ENCODE measurements at regions not wholly inside any gene's neighbourhood (a gene's known extent, or its start where the extent isn't known, plus 50 kb on each side); places are given as distances from the start of the nearest gene placed in this dataset.
"Not testable (repeated sequence)": the region's sequence is repeated elsewhere in the genome, so short reads cannot be mapped to it uniquely, and the experiment has no call there.

DNA sequence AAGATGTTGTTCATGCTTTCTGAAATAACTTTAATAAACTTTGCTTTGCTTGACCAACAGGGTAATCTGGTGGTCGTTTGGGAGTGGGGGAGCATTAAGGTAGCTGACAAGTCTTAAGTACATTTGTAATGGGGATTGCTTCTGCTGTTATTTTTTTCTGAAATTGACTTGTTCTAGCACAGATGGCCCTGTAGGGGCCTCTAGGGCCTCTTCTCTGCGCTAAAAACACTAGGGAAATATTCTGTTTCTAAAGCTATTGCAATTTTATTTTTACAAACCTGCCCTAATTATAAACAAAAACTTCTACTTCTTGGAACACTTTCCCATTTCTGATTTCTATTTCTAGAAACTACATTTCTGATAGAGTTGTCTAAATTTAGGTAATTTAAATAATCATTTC is 191.3 kb upstream of the KCNJ3 start:
- DNase-seq: no peak

- no peak for DNase-seq
Observed at GRCh38 chr2:154518872-154519271, 179.6 kb upstream of the KCNJ3 start.

DNA sequence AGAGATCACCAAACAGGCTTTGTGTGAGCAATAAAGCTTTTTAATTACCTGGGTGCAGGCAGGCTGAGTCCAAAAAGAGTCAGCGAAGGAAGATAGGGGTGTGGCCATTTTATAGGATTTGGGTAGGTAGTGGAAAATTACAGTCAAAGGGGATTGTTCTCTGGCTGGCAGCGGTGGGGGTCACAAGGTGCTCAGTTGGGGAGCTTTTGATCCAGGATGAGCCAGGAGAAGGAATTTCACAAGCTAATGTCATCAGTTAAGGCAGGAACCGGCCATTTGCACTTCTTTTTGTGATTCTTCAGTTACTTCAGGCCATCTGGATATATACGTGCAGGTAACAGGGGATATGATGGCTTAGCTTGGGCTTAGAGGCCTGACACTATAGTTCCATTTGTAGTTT is 177.5 kb upstream of the KCNJ3 start:
- DNase-seq: not testable (repeated sequence)

DNA sequence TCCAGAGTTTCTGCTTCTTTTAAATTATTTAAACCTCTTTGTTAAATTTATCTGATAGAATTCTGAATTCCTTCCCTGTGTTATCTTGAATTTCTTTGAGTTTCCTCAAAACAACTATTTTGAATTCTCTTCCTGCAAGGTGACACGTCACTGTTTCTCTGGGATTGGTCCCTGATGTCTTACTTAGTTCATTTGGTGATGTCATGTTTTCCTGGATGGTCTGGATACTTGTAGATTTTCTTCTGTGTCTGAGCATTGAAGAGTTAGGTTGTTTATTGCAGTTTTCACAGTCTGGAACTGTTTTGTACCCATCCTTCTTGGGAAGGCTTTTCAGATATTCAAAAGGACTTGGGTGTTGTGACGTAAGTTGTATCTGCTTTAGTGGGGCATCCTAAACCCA is 172.3 kb upstream of the KCNJ3 start:
- DNase-seq: no peak

DNA sequence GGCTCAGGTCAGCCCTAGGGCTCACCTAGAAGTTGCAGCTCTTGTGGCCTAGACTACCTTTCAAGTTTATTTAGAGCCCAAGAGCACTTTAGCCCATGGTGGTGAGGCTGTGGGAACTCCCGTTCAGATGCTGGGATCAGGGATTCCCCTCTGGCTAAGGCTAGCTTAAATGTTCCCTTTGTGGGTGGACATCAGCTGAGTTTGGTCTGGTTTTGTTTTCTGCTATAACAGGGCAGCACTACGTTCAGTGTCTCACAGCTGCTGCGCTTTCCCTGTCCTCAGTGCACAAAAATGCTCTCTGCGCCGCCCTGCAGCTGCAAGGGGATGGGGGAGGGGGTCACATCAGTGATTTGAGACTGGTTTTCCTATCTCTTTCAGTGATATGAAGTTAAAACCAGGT is 170.5 kb upstream of the KCNJ3 start:
- no peak for DNase-seq

DNA sequence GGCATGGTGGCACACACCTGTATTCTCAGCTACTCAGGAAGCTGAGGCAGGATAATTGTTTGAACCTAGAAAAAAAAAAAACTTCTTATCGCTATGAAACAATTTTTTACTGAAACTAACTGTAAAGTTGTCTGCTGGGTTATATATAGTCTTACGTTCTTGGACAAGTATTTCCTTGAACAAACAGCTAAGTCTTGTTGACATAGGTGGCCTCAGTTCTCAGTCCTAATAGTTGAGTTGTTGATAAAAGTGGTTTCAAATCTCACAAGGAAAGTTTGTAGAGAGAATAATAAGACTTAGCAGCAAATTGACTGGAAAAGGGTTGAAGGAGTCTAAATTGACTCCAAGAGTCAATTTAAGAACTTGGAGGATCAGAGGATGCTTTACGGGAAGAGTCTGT is 166.5 kb upstream of the KCNJ3 start:
- no peak for DNase-seq

DNA sequence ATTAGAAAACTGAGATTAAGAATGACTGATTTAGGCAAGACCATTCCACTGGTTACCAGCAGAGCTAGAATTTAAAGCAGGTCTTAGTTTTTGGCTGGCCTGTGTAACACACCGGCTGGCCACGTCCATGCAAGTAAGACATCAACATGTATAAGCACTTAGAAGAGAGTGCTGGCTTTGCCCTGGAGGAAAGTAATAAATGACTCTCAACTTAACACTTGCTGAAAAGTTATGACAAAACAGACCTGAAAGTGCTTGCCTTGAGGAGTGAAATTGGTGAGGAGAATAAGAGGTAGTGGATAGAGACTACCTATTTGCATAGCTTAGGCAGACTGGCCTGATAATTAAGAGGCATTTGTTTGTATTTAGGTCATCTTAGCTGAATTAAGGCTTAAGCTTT is 165.7 kb upstream of the KCNJ3 start:
- DNase-seq: no peak

DNA sequence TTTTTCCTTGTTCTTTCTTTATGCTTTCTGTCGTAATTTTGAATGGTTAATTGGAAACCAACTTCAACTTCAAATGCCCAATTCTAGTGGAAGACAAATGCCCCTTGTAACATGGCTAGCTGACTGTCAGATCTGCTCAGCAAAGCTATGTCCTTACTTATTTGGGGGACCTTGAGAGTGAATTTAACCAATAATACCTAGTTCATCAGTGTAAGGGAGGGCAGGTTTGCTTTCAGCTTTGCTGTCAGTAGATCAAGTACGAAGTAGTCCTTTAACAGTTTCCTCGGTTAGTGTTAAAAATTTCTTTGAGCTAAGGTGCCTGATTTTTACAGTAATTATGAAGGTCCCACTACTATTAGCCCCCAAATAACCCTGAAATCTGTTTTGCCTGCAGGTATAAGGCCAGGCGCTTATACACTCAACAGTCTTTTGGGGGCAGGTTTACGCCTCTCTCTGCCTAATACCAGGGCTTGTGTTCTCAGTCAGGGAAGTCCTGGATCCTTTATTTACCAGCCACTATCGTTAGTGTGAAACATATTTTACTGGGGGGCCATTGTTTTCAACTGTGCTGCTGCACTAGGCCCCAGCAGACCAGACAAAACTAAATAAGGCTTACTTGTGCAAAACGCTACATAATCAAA is 165.1 kb upstream of the KCNJ3 start:
- no peak for DNase-seq

DNA sequence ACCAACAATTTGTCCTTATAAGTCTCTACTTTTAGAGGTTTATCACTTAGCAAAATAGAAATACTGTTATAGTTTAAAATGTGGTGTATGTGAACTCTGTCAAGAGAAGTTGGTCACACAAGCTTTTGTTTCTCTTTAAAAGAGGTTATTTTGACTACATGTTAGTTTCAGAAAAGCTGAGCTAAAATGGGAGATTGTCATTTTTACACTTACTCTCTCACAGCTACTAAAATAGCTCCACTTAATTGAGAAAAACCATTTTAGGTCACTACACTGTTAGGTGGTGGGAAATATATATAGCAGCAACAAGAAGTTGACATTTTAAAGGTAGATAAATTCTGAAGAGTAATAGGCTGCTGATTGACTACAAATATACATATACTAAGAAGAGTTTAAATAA is 161.5 kb upstream of the KCNJ3 start:
- no peak for DNase-seq

DNA sequence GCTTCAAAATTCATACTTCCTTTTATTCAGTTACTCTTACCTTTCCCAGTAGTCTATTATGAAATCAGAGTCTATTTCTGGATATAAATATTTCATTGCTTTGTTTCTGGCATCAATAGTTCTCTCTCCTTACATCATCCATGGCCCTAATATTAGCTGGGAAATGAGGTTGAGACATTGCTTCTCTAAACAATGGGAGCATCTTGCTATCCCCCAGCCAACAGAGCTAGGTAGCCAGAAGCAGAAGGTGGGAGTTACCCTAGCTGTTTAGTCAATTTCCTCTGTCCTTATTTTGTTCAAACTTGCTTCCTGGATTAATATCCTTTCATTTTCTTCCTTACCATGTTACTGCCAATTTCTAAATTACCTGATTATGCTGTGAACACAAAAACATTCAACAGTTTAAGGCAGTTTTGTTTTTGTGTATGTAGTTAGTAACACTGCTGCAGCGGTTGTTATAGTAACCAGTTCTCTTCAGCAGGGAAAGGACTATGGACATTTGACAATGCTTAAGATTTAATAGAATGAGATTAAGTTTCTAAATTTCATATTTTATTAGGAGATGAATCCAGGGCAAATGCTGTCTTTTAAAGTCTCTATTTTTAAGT is 160.5 kb upstream of the KCNJ3 start:
- DNase-seq: peak; percentile 11

GRCh38 chr2:154546341-154546740 is 152.2 kb upstream of the KCNJ3 start:
- DNase-seq: no peak

- DNase-seq: no peak
Observed at GRCh38 chr2:154549869-154550268, 148.6 kb upstream of the KCNJ3 start.

DNA sequence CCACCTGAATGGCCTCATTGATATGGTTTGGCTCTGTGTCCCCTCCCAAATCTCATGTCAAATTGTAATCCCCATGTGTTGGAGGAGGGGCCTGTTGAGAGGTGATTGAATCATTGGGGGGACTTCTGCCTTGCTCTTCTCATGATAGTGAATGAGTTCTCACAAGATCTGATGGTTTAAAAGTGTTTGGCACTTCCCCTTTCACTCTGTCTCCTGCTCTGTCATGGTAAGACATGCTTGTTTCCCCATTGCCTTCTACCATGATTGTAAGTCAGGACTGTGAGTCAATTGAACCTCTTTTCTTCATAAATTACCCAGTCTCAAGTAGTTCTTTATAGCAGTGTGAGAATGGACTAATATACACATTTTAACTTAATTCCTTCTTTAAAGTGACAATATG is 146.8 kb upstream of the KCNJ3 start:
- DNase-seq: no peak

- no peak for DNase-seq
Observed at GRCh38 chr2:154554046-154554445, 144.4 kb upstream of the KCNJ3 start.

DNA sequence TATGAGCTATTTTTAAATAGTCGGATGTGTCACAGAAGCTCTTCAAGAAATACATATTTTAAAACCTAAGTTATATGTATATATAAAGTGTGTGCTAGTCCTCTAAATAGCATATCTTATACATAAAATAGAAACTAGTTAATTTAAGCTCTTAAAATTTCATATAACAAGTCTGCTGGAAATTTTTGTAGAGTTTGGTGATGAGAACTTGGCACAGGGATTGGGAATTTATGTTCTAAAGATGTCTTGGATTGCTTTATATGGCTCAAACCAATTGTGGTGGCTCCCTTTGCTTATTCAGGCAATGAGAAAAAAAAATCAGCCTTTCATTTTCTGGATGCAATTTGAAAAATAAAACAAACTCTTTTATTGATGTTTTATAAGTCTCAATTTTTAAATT is 142.8 kb upstream of the KCNJ3 start:
- no peak for DNase-seq

DNA sequence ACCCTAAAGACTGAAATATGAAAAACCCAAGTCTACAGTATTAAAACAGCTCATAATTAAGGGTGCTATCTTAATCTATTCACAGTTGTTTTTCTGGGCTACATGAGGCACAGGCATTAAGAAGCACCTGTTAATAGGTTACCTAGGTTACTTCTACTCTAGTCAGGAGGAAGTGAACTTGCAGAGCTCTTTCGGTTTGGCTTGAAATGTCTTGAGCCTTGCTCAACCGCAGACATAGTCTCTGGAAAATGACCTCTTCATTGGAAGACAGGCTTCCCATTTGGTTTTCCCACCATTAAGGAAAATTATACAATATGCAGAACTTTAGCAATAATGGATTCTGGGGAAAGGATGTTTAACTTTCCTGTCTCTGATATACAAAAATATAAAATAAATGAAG is 142.3 kb upstream of the KCNJ3 start:
- DNase-seq: no peak

GRCh38 chr2:154556607-154557006 is 141.9 kb upstream of the KCNJ3 start:
- no peak for DNase-seq

- DNase-seq: no peak
Observed at GRCh38 chr2:154557906-154558305, 140.6 kb upstream of the KCNJ3 start.

GRCh38 chr2:154565433-154565832 is 133.1 kb upstream of the KCNJ3 start:
- no peak for DNase-seq

- no peak for DNase-seq
Observed at GRCh38 chr2:154568413-154568812, 130.1 kb upstream of the KCNJ3 start.

DNA sequence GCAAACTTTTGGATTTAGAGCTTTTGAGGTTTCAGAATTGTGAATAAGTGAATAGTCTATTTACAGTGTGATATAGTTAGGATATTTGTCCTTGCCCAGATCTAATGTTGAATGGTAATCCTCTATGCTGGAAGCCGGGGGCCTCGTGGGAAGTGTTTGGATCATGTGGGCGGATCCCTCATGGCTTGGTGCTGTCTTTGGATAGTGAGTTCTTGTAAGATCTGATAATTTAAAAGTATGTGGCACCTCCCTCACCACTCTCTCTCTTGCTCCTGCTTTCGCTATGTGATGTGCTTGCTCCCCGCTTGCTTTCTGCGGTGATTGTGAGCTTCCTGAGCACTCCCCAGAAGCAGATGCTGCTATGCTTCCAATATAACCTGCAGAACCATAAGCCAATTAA is 128.0 kb upstream of the KCNJ3 start:
- DNase-seq: no peak

- not testable (repeated sequence) for DNase-seq
Observed at GRCh38 chr2:154576699-154577098, 121.8 kb upstream of the KCNJ3 start.

DNA sequence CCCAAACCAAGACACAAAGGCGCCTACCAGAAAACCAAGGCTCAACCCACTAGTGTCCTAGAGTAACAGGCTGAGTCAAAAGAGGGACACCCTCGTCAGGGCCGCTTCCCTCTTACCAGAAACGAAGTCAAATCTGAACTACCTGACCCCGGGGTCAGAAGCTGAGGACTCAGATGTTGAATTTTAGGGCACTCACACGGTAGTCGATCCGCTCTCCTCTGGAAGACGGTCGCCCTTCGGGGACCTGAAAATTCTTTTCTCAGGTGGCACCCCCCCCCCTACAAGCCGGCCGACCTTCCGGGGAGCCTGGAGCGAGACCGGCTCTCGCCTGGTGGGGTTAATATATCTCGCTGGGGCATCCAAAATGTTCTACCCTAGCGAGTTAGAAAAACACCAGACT is 121.1 kb upstream of the KCNJ3 start:
- DNase-seq: no peak

- no peak for DNase-seq
Observed at GRCh38 chr2:154580767-154581166, 117.7 kb upstream of the KCNJ3 start.

- DNase-seq: not testable (repeated sequence)
Observed at GRCh38 chr2:154582694-154583093, 115.8 kb upstream of the KCNJ3 start.

Data from skin of body (tissue), 1 donor.